Stomach (tissue), 4 donors: ENCODE measurements at regions not wholly inside any gene's neighbourhood (a gene's known extent, or its start where the extent isn't known, plus 50 kb on each side); places are given as distances from the start of the nearest gene placed in this dataset.

ENCODE experiments used
- CTCF ChIP-seq, 7 experiments: fragments of 450-650 bp in 4 of 7; fragments of 200-600 bp in 3 of 7; sonication (generic) in 3 of 7; IDR thresholded peaks; one replicate each; pipeline ENCODE4 v1.5.1; 2016 to 2019; ENCODE audit warnings: antibody characterized with exemption in 7 of 7, control low read depth in 2 of 7, mild to moderate bottlenecking in 1 of 7
- POLR2A ChIP-seq, 4 donors: fragments of 450-650 bp; IDR thresholded peaks; one replicate each; pipeline ENCODE4 v1.6.1; 2016; ENCODE audit warnings: antibody characterized with exemption in 4 of 4, control low read depth in 2 of 4, mild to moderate bottlenecking in 1 of 4, moderate library complexity in 1 of 4

GRCh38 chr2:18752667-18753422 lies 163.5 kb upstream of the NT5C1B start:
- TF ChIP-seq POLR2A (IDR thresholded peaks at IDR 0.05) (no peak), CTCF (IDR thresholded peaks at IDR 0.05) (no peak)
